ENCODE measurements at regions not wholly inside any gene's neighbourhood (a gene's known extent, or its start where the extent isn't known, plus 50 kb on each side); places are given as distances from the start of the nearest gene placed in this dataset.

DNA sequence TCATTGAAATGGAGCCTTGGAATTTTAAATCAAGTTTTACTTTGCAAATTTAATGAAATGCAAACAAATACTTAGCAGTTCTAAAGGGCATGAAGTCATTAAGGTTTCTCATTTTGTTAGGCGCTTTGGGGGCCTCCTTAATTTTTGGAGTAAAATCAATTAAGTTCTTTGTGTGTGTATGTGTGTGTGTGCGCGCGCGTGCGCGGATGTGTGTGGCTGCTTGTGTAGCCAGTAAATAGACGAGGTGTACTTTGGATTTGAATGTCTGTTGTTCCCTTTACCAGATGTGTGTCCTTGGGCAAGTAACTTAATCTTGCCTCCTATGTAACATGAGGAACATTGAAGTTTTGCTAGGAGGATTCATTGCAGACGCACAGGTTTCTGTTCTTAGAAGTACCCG, 1051.4 kb upstream of the EEF2KMT start:
- Histone ChIP-seq H3K4me3 (no peak overlapping the region), H3K9me3 (peaks cover 0 to 37% (median 13%) of the 10 kb centered on the region in 8 donors), H3K4me1 (no peaks in the 10 kb centered on the region), H3K27me3 (replicated peaks in 1 of 7) (no peaks in the 10 kb centered on the region), H3K27ac (no peak overlapping the region), H3K36me3 (no peaks in the 10 kb centered on the region)
- TF ChIP-seq POLR2A (IDR thresholded peaks at IDR 0.05) = no peak
- TF ChIP-seq, protein P1, sequence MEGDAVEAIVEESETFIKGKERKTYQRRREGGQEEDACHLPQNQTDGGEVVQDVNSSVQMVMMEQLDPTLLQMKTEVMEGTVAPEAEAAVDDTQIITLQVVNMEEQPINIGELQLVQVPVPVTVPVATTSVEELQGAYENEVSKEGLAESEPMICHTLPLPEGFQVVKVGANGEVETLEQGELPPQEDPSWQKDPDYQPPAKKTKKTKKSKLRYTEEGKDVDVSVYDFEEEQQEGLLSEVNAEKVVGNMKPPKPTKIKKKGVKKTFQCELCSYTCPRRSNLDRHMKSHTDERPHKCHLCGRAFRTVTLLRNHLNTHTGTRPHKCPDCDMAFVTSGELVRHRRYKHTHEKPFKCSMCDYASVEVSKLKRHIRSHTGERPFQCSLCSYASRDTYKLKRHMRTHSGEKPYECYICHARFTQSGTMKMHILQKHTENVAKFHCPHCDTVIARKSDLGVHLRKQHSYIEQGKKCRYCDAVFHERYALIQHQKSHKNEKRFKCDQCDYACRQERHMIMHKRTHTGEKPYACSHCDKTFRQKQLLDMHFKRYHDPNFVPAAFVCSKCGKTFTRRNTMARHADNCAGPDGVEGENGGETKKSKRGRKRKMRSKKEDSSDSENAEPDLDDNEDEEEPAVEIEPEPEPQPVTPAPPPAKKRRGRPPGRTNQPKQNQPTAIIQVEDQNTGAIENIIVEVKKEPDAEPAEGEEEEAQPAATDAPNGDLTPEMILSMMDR (IDR thresholded peaks at IDR 0.05 in 8 of 11, conservative IDR thresholded peaks at IDR 0.05 in 3 of 11) = no peak
- WGBS, 5 donors = 87 to 91% (median 88%) methylated on average over 10 of the region's 10 CpGs
- intact Hi-C loops (cut with DNase I; ENCODE audit: low total_unique reads) = no loop called here
- DNase-seq = no peak

DNA sequence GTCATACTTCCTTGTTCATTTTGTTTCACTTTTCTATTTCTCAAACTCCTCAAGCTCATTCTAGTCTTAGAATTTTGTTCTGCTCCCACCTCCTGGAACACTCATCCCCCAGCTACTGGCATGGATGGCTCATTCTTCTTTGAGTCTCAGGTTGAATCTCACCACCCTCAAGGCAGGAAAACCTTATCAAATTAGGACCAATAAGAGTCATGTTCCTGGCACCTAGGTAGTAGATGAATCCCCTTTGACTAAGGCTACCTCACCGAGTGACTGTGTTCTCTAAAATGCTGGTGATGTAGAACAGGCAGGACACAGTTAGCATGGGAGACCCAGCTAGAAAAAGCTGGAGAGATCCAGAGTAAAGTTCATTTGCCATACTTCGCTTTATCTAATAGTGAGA, 1050.8 kb upstream of the EEF2KMT start:
- Histone ChIP-seq H3K4me1 (no peaks in the 10 kb centered on the region), H3K27me3 (replicated peaks in 1 of 7) (no peaks in the 10 kb centered on the region), H3K27ac (no peak overlapping the region), H3K36me3 (no peaks in the 10 kb centered on the region), H3K9me3 (peaks cover 0 to 39% (median 13%) of the 10 kb centered on the region in 8 donors), H3K4me3 (no peak overlapping the region)
- intact Hi-C loops (cut with DNase I; ENCODE audit: low total_unique reads) = no loop called here
- no peak for DNase-seq
- TF ChIP-seq, protein P1 (IDR thresholded peaks at IDR 0.05 in 8 of 11, conservative IDR thresholded peaks at IDR 0.05 in 3 of 11) = no peak
- no peak for TF ChIP-seq POLR2A (IDR thresholded peaks at IDR 0.05)
- TF ChIP-seq POLR2AphosphoS5 (IDR thresholded peaks at IDR 0.05) = no peak
- 55 to 81% (median 66%) methylated on average over 2 of the region's 2 CpGs for WGBS, 5 donors

DNA sequence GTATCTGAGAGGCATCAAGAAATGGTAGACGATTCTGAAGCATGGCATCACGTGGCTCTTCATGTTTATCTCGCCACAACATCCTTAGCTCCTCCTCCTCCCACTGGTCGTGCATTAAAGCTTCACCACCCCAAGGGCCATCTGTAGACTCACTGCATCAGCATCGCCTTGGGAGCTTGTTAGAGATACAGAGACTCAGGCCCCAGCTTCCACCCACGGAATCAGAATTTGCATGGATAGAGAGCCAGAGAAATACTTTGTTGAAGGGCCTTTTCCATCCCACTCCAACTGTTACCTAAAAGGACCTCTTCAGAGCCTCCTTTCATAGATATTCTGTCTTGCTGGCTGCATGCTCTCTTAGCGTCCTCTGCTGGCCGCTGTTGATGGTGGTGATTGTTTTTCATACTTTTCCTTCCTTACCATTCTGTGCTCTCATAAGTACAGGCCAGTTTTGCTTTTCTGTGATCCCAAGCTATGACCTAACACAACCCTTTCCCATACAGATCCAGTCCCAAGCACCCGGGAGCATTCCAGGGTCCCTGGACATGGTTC, 1049.4 kb upstream of the EEF2KMT start:
- Histone ChIP-seq H3K27me3 (replicated peaks in 1 of 7) (no peaks in the 10 kb centered on the region), H3K36me3 (no peaks in the 10 kb centered on the region), H3K27ac (no peak overlapping the region), H3K4me3 (no peak overlapping the region), H3K4me1 (no peaks in the 10 kb centered on the region), H3K9me3 (peaks cover 0 to 39% (median 13%) of the 10 kb centered on the region in 8 donors)
- no peak for DNase-seq
- TF ChIP-seq, protein P1 (IDR thresholded peaks at IDR 0.05 in 8 of 11, conservative IDR thresholded peaks at IDR 0.05 in 3 of 11) = no peak
- TF ChIP-seq POLR2AphosphoS5 (IDR thresholded peaks at IDR 0.05) (no peak), POLR2A (IDR thresholded peaks at IDR 0.05) (no peak)
- intact Hi-C loops (cut with DNase I; ENCODE audit: low total_unique reads) = no loop called here
- WGBS, 5 donors = 60 to 75% (median 65%) methylated on average over 9 of the region's 9 CpGs

DNA sequence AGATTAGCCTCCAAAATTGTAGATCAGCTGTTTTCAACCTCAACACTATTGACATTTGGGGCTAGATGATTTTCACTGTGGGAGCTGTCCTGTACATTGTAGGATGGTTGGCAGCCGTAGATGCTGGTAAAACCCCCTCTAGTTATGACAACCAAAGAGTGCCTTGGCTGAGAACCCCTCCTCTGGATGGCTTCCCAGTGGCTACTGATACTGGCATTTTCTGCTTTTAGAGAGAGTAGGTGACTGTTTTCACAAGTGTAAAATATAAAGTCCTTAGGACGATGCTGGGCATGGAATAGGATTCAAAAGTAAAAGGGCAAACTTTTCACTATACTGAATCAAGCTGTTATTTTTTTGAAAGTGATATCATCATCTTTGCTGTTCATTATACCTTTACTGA, 1048.8 kb upstream of the EEF2KMT start:
- H3K4me1 ChIP-seq = no peaks in the 10 kb centered on the region
- 79 to 95% (median 81%) methylated on average over 2 of the region's 2 CpGs for WGBS, 5 donors

More for the DNA sequence above, 1048.8 kb upstream of the EEF2KMT start:
- intact Hi-C loops (cut with DNase I; ENCODE audit: low total_unique reads) = no loop called here
- Histone ChIP-seq H3K27ac (no peak overlapping the region), H3K27me3 (replicated peaks in 1 of 7) (no peaks in the 10 kb centered on the region), H3K36me3 (no peaks in the 10 kb centered on the region), H3K4me3 (no peak overlapping the region), H3K9me3 (peaks cover 0 to 39% (median 13%) of the 10 kb centered on the region in 8 donors)
- TF ChIP-seq, protein P1 (IDR thresholded peaks at IDR 0.05 in 8 of 11, conservative IDR thresholded peaks at IDR 0.05 in 3 of 11) = no peak
- TF ChIP-seq POLR2AphosphoS5 (IDR thresholded peaks at IDR 0.05) (no peak), POLR2A (IDR thresholded peaks at IDR 0.05) (no peak)
- no peak for DNase-seq
